Loucy (cell line): ENCODE measurements at regions not wholly inside any gene's neighbourhood (a gene's known extent, or its start where the extent isn't known, plus 50 kb on each side); places are given as distances from the start of the nearest gene placed in this dataset.

ENCODE experiments used
- H2AFZ ChIP-seq: fragments of 200-600 bp; sonication (generic); 2 replicates; pipeline ENCODE4 v1.6.0; 2016; ENCODE audit warnings: antibody characterized with exemption, mild to moderate bottlenecking, low read length, moderate library complexity
- H3F3A ChIP-seq: fragments of 200-600 bp; 2 replicates; pipeline ENCODE4 v1.6.0; 2016; ENCODE audit warnings: antibody characterized with exemption, low read depth, mild to moderate bottlenecking
- H3K27me3 ChIP-seq: fragments of 200-600 bp; sonication (generic); 2 replicates; pipeline ENCODE4 v1.6.1; 2014; ENCODE audit warnings: low read length, mild to moderate bottlenecking; ENCODE audit not compliant: insufficient read depth, poor library complexity, severe bottlenecking
- H3K36me3 ChIP-seq: fragments of 200-600 bp; sonication (generic); 2 replicates; pipeline ENCODE4 v1.6.1; 2016; ENCODE audit warnings: low read length; ENCODE audit not compliant: insufficient read depth
- H3K4me1 ChIP-seq: fragments of 200-600 bp; sonication (generic); 2 replicates; pipeline ENCODE4 v1.5.1; 2014; ENCODE audit warnings: low read length, mild to moderate bottlenecking; ENCODE audit not compliant: insufficient read depth, poor library complexity, severe bottlenecking
- H3K4me2 ChIP-seq: fragments of 200-600 bp; sonication (generic); 2 replicates; pipeline ENCODE4 v1.6.0; 2014; ENCODE audit warnings: antibody characterized with exemption, low read length, low read depth, mild to moderate bottlenecking; ENCODE audit not compliant: poor library complexity, severe bottlenecking
- H3K4me3 ChIP-seq: fragments of 200-600 bp; sonication (generic); 2 replicates; pipeline ENCODE4 v1.5.1; 2014; ENCODE audit warnings: low read length, mild to moderate bottlenecking, mixed read lengths; ENCODE audit not compliant: poor library complexity, severe bottlenecking
- H3K79me2 ChIP-seq: fragments of 200-600 bp; sonication (generic); 2 replicates; pipeline ENCODE4 v1.6.1; 2014; ENCODE audit warnings: low read length; ENCODE audit not compliant: insufficient read depth
- H3K9ac ChIP-seq: fragments of 200-600 bp; sonication (generic); 2 replicates; pipeline ENCODE4 v1.6.0; 2014; ENCODE audit warnings: mild to moderate bottlenecking, low read depth, low read length, moderate library complexity; ENCODE audit not compliant: poor library complexity, severe bottlenecking
- H3K9me2 ChIP-seq: fragments of 200-600 bp; sonication (generic); replicated peaks from 2 replicates; pipeline ENCODE4 v1.6.1; 2016; ENCODE audit warnings: low read depth, low read length, mixed read lengths
- H3K9me3 ChIP-seq: fragments of 200-600 bp; sonication (generic); 2 replicates; pipeline ENCODE4 v1.6.1; 2014; ENCODE audit warnings: mild to moderate bottlenecking, antibody characterized with exemption, low read length, low read depth; ENCODE audit not compliant: insufficient read depth
- H4K20me1 ChIP-seq: fragments of 200-600 bp; sonication (generic); 2 replicates; pipeline ENCODE4 v1.6.0; 2014; ENCODE audit warnings: antibody characterized with exemption, low read length, mild to moderate bottlenecking; ENCODE audit not compliant: insufficient read depth, poor library complexity, severe bottlenecking
- CTCF ChIP-seq: fragments of 200-600 bp; sonication (generic); conservative IDR thresholded peaks from 2 replicates; pipeline ENCODE4 v1.5.1; 2014; ENCODE audit warnings: mild to moderate bottlenecking, antibody characterized with exemption, low read length
- EZH2phosphoT487 ChIP-seq: fragments of 200-600 bp; IDR thresholded peaks from 2 replicates; pipeline ENCODE4 v1.6.1; 2018; ENCODE audit warnings: antibody characterized with exemption, mild to moderate bottlenecking, moderate library complexity, borderline replicate concordance

GRCh38 chr11:110779108-110779507 lies 66.9 kb upstream of the ARHGAP20 start:
- H4K20me1 ChIP-seq, result no peaks in the 10 kb centered on the region
- H3K4me2 ChIP-seq, result no peak overlapping the region
- no peaks in the 10 kb centered on the region for H3K79me2 ChIP-seq
- H3K27me3 ChIP-seq, result no peaks in the 10 kb centered on the region
- no peak overlapping the region for H2AFZ ChIP-seq
- no peaks in the 10 kb centered on the region for H3K9me3 ChIP-seq
- H3K4me1 ChIP-seq, result no peaks in the 10 kb centered on the region
- H3F3A ChIP-seq, result no peaks in the 10 kb centered on the region
- TF ChIP-seq EZH2phosphoT487 (no peak), CTCF (no peak)
- no peak overlapping the region for H3K4me3 ChIP-seq
- H3K36me3 ChIP-seq, result no peaks in the 10 kb centered on the region
- no peak overlapping the region for H3K9ac ChIP-seq
- H3K9me2 ChIP-seq, result no peaks in the 10 kb centered on the region

GRCh38 chr11:110778343-110778742 lies 66.1 kb upstream of the ARHGAP20 start:
- H3K36me3 ChIP-seq, result no peaks in the 10 kb centered on the region
- H3K4me1 ChIP-seq, result no peaks in the 10 kb centered on the region
- H3F3A ChIP-seq, result no peaks in the 10 kb centered on the region
- H3K9ac ChIP-seq, result no peak overlapping the region
- H3K4me3 ChIP-seq, result no peak overlapping the region
- H3K79me2 ChIP-seq, result no peaks in the 10 kb centered on the region
- no peaks in the 10 kb centered on the region for H3K9me2 ChIP-seq
- no peak overlapping the region for H3K4me2 ChIP-seq
- TF ChIP-seq CTCF (no peak), EZH2phosphoT487 (no peak)
- H4K20me1 ChIP-seq, result no peaks in the 10 kb centered on the region
- H3K27me3 ChIP-seq, result no peaks in the 10 kb centered on the region
- no peaks in the 10 kb centered on the region for H3K9me3 ChIP-seq
- no peak overlapping the region for H2AFZ ChIP-seq

- Histone ChIP-seq H3K4me3 (no peak overlapping the region), H3K4me1 (no peaks in the 10 kb centered on the region), H3K36me3 (no peaks in the 10 kb centered on the region), H3K79me2 (no peaks in the 10 kb centered on the region), H2AFZ (no peak overlapping the region), H3K27me3 (no peaks in the 10 kb centered on the region), H4K20me1 (no peaks in the 10 kb centered on the region), H3F3A (no peaks in the 10 kb centered on the region), H3K9ac (no peak overlapping the region), H3K4me2 (no peak overlapping the region), H3K9me2 (no peaks in the 10 kb centered on the region), H3K9me3 (no peaks in the 10 kb centered on the region)
- TF ChIP-seq CTCF (no peak), EZH2phosphoT487 (no peak)
Measured at GRCh38 chr11:110777775-110778174, 65.5 kb upstream of the ARHGAP20 start.
